CD1c-positive myeloid dendritic cell (primary cell): ENCODE measurements at regions not wholly inside any gene's neighbourhood (a gene's known extent, or its start where the extent isn't known, plus 50 kb on each side); places are given as distances from the start of the nearest gene placed in this dataset.

ENCODE experiments used
- DNase-seq: peaks from one replicate; pipeline ENCODE4 v3.0.0-alpha.2; 2016; ENCODE audit errors: extremely low spot score

DNA sequence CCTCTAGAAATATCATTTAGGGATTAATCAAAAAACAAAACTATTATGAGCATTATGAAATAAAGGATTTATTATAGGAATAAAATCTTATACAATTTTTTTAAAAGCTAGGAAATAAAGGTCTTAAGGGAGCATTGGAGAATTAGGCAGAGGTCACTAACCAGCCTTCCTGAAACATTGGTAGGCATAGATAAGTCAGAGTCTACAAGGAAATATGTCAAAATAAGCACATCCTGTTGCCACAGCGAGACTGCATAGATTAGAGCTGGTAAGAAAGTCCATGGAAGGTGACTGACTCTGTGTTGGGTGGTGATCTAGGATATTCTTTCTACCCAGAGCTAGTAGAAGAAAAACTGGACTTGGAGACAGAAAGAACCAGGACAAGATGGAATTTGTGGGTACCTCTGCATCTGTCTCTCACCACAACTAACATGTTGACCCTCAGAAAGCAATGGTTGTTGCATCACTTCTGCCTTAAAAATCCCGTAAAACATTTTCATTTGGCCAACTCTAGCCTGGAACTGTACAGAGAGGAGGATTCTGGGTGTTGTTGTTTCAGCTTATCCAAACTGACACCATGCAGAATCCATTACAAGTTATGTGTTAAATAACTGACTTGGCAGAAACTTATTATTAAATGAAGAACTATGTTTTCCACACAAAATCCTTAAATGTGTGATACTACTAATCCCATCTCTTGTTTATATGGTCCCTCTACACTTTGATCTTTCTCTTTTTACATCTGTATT, 77.1 kb downstream of the FBXO5 start:
- DNase-seq = no peak

GRCh38 chr6:152909241-152909640, 73.6 kb downstream of the FBXO5 start:
- DNase-seq = no peak

GRCh38 chr6:152916035-152916434, 66.8 kb downstream of the FBXO5 start:
- no peak for DNase-seq

DNA sequence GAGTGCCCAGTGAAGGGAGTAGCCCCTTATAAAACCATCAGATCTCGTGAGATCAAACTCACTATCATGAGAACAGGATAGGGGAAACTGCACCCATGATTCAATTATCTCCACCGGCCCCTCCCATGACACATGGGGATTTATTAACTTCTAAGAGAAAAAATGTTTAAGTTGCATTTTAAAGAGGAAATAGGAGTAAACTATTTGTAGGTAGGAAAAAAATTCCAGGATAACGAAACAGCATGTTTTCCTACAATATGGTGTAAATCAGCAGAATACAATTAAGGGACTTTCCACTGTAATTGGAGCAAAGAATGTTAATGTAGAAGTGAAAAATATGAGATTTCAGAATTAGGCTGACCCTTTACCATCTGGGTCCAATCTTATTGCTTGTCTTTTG, 63.9 kb downstream of the FBXO5 start:
- no peak for DNase-seq

DNA sequence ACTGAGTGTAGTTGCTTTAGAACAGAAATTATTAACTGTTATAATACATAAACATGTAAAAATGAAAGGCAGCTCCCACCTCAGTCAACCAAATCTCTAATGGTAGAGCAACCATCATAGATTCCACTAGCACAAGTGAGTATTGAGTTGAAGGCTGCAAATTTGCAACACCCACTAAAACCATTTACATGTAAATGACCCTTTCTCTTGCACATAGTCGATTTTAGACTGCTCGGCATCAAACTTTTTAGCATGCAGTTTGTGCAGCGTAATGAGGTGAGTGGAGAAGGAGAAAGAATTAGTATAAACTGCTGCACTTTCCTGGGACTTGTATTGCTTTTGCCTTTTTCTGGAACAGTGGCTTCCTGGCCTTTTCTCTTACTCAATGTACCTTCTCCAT, 62.8 kb downstream of the FBXO5 start:
- DNase-seq = no peak
